ENCODE measurements at regions not wholly inside any gene's neighbourhood (a gene's known extent, or its start where the extent isn't known, plus 50 kb on each side); places are given as distances from the start of the nearest gene placed in this dataset.

DNA sequence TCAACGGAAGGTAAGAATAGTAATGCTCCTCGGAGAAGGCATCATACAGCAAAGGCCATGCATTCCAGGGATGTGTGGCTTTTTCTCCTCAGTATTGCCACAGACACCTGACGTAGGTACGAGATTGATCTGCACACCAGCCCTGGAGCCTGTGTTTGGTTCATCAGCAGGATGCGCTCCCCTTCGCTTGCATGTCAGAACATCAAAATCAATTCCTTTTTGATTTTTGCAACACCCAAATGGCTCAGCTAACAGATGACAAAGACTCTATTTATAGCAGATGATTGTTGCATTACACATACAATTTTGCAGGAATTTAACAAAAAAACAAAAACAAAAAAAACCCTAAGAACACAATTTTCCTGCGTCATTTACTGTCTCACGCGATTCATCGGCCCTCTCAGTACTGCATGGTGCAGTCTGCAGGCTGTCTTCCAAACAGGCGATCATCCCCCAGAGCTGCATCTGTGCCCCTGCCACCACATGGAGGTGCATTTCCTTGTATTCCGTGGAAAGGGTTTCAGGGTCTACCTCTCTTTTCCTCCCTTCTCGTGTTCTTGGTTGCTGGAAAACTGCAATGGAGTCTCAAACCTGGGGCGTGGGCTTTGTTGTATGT lies 207.3 kb downstream of the TEX29 start:
- DNase-seq: no peak
- ATAC-seq: no peak
- no peak overlapping the region for H3K4me3 ChIP-seq
- no peaks in the 10 kb centered on the region for H3K36me3 ChIP-seq (ENCODE audit: low read depth)
- no peaks in the 10 kb centered on the region for H3K4me1 ChIP-seq (ENCODE audit: low read depth)
- intact Hi-C loops (cut with DNase I, micrococcal nuclease): no loop called here
- H3K9me3 ChIP-seq: no peaks in the 10 kb centered on the region
- TF ChIP-seq, protein P1, sequence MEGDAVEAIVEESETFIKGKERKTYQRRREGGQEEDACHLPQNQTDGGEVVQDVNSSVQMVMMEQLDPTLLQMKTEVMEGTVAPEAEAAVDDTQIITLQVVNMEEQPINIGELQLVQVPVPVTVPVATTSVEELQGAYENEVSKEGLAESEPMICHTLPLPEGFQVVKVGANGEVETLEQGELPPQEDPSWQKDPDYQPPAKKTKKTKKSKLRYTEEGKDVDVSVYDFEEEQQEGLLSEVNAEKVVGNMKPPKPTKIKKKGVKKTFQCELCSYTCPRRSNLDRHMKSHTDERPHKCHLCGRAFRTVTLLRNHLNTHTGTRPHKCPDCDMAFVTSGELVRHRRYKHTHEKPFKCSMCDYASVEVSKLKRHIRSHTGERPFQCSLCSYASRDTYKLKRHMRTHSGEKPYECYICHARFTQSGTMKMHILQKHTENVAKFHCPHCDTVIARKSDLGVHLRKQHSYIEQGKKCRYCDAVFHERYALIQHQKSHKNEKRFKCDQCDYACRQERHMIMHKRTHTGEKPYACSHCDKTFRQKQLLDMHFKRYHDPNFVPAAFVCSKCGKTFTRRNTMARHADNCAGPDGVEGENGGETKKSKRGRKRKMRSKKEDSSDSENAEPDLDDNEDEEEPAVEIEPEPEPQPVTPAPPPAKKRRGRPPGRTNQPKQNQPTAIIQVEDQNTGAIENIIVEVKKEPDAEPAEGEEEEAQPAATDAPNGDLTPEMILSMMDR (IDR thresholded peaks at IDR 0.05): no peak

DNA sequence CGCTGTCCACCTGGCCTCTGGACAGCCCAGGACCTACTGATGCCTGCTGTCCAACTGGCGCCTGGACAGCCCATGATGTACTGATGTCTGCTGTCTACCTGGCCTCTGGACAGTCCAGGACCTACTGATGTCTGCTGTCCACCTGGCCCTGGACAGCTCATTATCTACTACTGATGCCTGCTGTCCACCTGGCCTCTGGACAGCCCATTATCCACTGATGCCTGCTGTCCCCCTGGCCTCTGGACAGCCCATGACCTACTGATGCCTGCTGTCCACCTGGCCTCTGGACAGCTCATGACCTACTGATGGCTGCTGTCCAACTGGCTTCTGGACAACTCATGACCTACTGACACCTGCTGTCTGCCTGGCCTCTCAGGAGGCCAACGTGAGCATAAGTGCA lies 208.1 kb downstream of the TEX29 start:
- no peak for ATAC-seq
- Histone ChIP-seq H3K9me3 (no peaks in the 10 kb centered on the region), H3K4me1 (ENCODE audit: low read depth) (no peaks in the 10 kb centered on the region), H3K36me3 (ENCODE audit: low read depth) (no peaks in the 10 kb centered on the region), H3K4me3 (no peak overlapping the region)
- DNase-seq: no peak
- TF ChIP-seq, protein P1 (IDR thresholded peaks at IDR 0.05): no peak
- intact Hi-C loops (cut with DNase I, micrococcal nuclease): no loop called here

DNA sequence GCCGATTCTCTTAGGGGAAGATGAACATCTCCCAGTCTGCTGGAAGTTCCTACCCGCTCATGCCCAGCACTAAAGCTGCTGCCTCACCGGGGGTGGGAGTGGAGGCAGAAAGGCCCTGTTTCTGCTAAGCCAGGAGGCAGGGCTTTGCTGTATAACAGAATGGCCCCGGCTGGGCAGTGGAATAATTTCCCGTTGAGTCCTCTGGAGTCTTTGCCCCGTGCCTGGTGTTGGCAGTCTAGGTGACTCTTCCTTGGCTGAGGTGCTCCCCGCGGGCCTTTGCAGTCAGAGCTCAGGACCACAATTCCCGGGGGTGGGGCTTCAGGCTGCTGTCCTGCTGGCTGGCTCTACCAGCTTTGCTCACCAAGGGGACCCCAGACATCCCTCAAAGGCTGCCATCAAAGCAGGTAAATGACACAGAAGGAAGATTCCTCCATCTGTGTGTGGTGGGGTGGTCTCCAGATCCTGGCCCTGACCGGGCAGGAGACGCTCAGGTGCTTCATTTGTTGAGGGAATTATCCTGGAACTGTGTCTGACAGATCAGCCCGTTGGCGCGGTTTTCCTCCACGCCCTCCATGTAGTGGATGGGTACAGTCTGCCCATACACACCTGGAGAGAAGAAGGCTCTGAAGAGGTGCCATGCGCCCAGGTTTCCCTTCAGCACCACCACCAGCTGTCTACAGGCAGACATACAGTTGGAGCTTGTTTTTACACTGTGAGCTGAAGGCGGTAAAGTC lies 209.9 kb downstream of the TEX29 start:
- DNase-seq: no peak

DNA sequence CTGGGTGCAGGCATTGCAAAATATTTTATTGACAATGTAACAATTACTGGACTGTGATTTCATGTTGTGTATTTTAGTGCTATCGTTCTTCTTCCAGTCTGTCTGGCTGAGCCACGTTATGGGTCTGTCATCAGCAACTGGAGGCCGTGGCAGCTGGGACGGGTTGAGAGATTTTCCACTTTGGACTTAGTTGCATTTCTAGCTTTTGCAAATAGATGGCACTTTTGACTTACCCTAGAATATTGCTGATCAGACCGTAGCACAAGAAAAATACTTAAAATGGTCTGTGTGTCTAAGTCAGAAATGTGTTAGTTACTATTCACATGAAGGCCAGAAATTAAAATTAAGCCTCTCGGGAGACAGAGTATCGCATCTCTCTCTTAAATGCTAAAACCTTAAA lies 211.1 kb downstream of the TEX29 start:
- H3K36me3 ChIP-seq (ENCODE audit: low read depth): no peaks in the 10 kb centered on the region
- TF ChIP-seq, protein P1 (IDR thresholded peaks at IDR 0.05): no peak
- intact Hi-C loops (cut with DNase I, micrococcal nuclease): no loop called here
- no peak overlapping the region for H3K4me3 ChIP-seq
- no peaks in the 10 kb centered on the region for H3K4me1 ChIP-seq (ENCODE audit: low read depth)
- DNase-seq: no peak
- no peak for ATAC-seq
- H3K9me3 ChIP-seq: no peaks in the 10 kb centered on the region

More for the DNA sequence above, 209.9 kb downstream of the TEX29 start:
- Histone ChIP-seq H3K9me3 (no peaks in the 10 kb centered on the region), H3K4me1 (ENCODE audit: low read depth) (no peaks in the 10 kb centered on the region), H3K36me3 (ENCODE audit: low read depth) (no peaks in the 10 kb centered on the region), H3K4me3 (no peak overlapping the region)
- ATAC-seq: no peak
- TF ChIP-seq, protein P1 (IDR thresholded peaks at IDR 0.05): no peak
- intact Hi-C loops (cut with DNase I, micrococcal nuclease): no loop called here

DNA sequence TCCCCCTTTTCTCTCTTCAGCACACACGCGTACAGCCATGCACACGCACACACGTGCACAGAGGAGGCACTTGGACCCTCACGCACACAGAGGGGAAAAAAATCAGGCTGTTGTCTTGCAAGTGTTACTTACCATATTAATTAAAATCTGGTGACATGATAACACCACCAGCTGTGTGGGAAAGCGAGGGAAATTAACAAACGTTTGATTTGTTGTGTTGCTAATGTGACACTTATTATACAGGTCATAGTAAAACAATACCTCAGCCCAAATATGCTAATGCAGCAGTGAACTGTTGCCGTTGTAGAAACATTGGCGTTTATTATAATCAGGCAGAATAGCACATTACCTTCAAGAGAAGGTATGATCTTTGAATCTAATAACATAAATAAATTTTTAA lies 211.7 kb downstream of the TEX29 start:
- Histone ChIP-seq H3K4me1 (ENCODE audit: low read depth) (no peaks in the 10 kb centered on the region), H3K4me3 (no peak overlapping the region), H3K36me3 (ENCODE audit: low read depth) (no peaks in the 10 kb centered on the region), H3K9me3 (no peaks in the 10 kb centered on the region)
- TF ChIP-seq, protein P1 (IDR thresholded peaks at IDR 0.05): no peak
- no peak for DNase-seq
- ATAC-seq: no peak
- intact Hi-C loops (cut with DNase I, micrococcal nuclease): no loop called here

Data from mucosa of descending colon (tissue), 3 donors.